Loucy (cell line): ENCODE measurements at regions not wholly inside any gene's neighbourhood (a gene's known extent, or its start where the extent isn't known, plus 50 kb on each side); places are given as distances from the start of the nearest gene placed in this dataset.

Experiments used
- H2AFZ ChIP-seq: fragments of 200-600 bp; sonication (generic); 2 replicates; pipeline ENCODE4 v1.6.0; 2016; ENCODE audit warnings: antibody characterized with exemption, mild to moderate bottlenecking, low read length, moderate library complexity
- H3F3A ChIP-seq: fragments of 200-600 bp; 2 replicates; pipeline ENCODE4 v1.6.0; 2016; ENCODE audit warnings: antibody characterized with exemption, low read depth, mild to moderate bottlenecking
- H3K27me3 ChIP-seq: fragments of 200-600 bp; sonication (generic); 2 replicates; pipeline ENCODE4 v1.6.1; 2014; ENCODE audit warnings: low read length, mild to moderate bottlenecking; ENCODE audit not compliant: insufficient read depth, poor library complexity, severe bottlenecking
- H3K36me3 ChIP-seq: fragments of 200-600 bp; sonication (generic); 2 replicates; pipeline ENCODE4 v1.6.1; 2016; ENCODE audit warnings: low read length; ENCODE audit not compliant: insufficient read depth
- H3K4me1 ChIP-seq: fragments of 200-600 bp; sonication (generic); 2 replicates; pipeline ENCODE4 v1.5.1; 2014; ENCODE audit warnings: low read length, mild to moderate bottlenecking; ENCODE audit not compliant: insufficient read depth, poor library complexity, severe bottlenecking
- H3K4me2 ChIP-seq: fragments of 200-600 bp; sonication (generic); 2 replicates; pipeline ENCODE4 v1.6.0; 2014; ENCODE audit warnings: antibody characterized with exemption, low read length, low read depth, mild to moderate bottlenecking; ENCODE audit not compliant: poor library complexity, severe bottlenecking
- H3K4me3 ChIP-seq: fragments of 200-600 bp; sonication (generic); 2 replicates; pipeline ENCODE4 v1.5.1; 2014; ENCODE audit warnings: low read length, mild to moderate bottlenecking, mixed read lengths; ENCODE audit not compliant: poor library complexity, severe bottlenecking
- H3K79me2 ChIP-seq: fragments of 200-600 bp; sonication (generic); 2 replicates; pipeline ENCODE4 v1.6.1; 2014; ENCODE audit warnings: low read length; ENCODE audit not compliant: insufficient read depth
- H3K9ac ChIP-seq: fragments of 200-600 bp; sonication (generic); 2 replicates; pipeline ENCODE4 v1.6.0; 2014; ENCODE audit warnings: mild to moderate bottlenecking, low read depth, low read length, moderate library complexity; ENCODE audit not compliant: poor library complexity, severe bottlenecking
- H3K9me2 ChIP-seq: fragments of 200-600 bp; sonication (generic); replicated peaks from 2 replicates; pipeline ENCODE4 v1.6.1; 2016; ENCODE audit warnings: low read depth, low read length, mixed read lengths
- H3K9me3 ChIP-seq: fragments of 200-600 bp; sonication (generic); 2 replicates; pipeline ENCODE4 v1.6.1; 2014; ENCODE audit warnings: mild to moderate bottlenecking, antibody characterized with exemption, low read length, low read depth; ENCODE audit not compliant: insufficient read depth
- H4K20me1 ChIP-seq: fragments of 200-600 bp; sonication (generic); 2 replicates; pipeline ENCODE4 v1.6.0; 2014; ENCODE audit warnings: antibody characterized with exemption, low read length, mild to moderate bottlenecking; ENCODE audit not compliant: insufficient read depth, poor library complexity, severe bottlenecking
- EZH2phosphoT487 ChIP-seq: fragments of 200-600 bp; IDR thresholded peaks from 2 replicates; pipeline ENCODE4 v1.6.1; 2018; ENCODE audit warnings: antibody characterized with exemption, mild to moderate bottlenecking, moderate library complexity, borderline replicate concordance
- TF ChIP-seq, protein P1 (sequence below): fragments of 200-600 bp; sonication (generic); conservative IDR thresholded peaks from 2 replicates; pipeline ENCODE4 v1.5.1; 2014; ENCODE audit warnings: mild to moderate bottlenecking, antibody characterized with exemption, low read length

- Histone ChIP-seq H3K9ac (no peak overlapping the region), H3K9me2 (no peaks in the 10 kb centered on the region), H3K9me3 (no peaks in the 10 kb centered on the region), H3K36me3 (no peaks in the 10 kb centered on the region), H3K27me3 (no peaks in the 10 kb centered on the region), H3K4me3 (no peak overlapping the region), H3K79me2 (no peaks in the 10 kb centered on the region), H3K4me1 (no peaks in the 10 kb centered on the region), H3F3A (no peaks in the 10 kb centered on the region), H3K4me2 (no peak overlapping the region), H2AFZ (no peak overlapping the region), H4K20me1 (no peaks in the 10 kb centered on the region)
- TF ChIP-seq, protein P1, sequence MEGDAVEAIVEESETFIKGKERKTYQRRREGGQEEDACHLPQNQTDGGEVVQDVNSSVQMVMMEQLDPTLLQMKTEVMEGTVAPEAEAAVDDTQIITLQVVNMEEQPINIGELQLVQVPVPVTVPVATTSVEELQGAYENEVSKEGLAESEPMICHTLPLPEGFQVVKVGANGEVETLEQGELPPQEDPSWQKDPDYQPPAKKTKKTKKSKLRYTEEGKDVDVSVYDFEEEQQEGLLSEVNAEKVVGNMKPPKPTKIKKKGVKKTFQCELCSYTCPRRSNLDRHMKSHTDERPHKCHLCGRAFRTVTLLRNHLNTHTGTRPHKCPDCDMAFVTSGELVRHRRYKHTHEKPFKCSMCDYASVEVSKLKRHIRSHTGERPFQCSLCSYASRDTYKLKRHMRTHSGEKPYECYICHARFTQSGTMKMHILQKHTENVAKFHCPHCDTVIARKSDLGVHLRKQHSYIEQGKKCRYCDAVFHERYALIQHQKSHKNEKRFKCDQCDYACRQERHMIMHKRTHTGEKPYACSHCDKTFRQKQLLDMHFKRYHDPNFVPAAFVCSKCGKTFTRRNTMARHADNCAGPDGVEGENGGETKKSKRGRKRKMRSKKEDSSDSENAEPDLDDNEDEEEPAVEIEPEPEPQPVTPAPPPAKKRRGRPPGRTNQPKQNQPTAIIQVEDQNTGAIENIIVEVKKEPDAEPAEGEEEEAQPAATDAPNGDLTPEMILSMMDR = no peak
- TF ChIP-seq EZH2phosphoT487 = no peak
These were observed 233.8 kb downstream of the RHOU start for GRCh38 chr1:228968891-228969606.

DNA sequence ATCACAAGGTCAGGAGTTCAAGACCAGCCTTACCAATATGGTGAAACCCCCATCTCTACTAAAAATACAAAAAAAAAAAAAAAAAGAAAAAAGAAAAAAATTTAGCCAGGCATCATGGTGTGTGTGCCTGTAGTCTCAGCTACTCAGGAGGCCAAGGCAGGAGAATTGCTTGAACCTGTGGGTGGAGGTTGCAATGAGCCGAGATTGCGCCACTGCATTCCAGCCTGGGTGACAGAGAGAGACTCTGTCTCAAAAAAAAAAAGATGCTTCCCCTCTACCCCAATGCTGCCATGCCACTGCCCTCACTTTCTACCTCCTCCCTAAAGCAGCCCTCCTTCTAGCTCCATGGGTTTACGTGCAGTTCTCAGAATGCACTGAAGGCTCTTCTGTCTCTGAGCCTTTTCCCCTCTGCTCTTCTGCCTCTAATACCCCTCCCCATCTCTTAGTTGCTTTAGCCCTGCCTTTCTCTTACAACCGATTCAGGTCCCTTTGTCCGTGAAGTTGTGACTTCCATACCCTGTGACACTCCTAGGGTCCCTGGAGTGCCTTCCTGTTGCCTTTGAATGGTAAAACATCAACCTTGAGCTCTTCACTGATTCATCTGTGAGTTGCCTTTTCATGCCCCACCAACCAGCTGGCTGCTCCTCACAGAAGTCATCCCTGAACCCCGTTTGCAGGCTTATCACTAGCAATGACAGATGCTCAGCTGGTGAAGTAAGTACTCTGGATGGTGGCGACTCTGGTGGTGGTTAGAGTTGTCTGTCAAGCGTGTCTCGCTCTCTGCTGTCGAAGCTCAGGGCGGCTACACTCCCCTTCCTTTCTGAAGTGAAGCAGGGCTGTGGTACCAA, 234.9 kb downstream of the RHOU start:
- no peak overlapping the region for H3K4me2 ChIP-seq
- H3K9ac ChIP-seq = no peak overlapping the region
- H3K4me3 ChIP-seq = no peak overlapping the region
- no peaks in the 10 kb centered on the region for H3K9me3 ChIP-seq
- H3K9me2 ChIP-seq = no peaks in the 10 kb centered on the region
- H3F3A ChIP-seq = no peaks in the 10 kb centered on the region
- no peaks in the 10 kb centered on the region for H3K27me3 ChIP-seq
- no peaks in the 10 kb centered on the region for H3K4me1 ChIP-seq
- no peak for TF ChIP-seq EZH2phosphoT487
- TF ChIP-seq, protein P1 = no peak
- no peaks in the 10 kb centered on the region for H4K20me1 ChIP-seq
- H3K36me3 ChIP-seq = no peaks in the 10 kb centered on the region
- no peak overlapping the region for H2AFZ ChIP-seq
- no peaks in the 10 kb centered on the region for H3K79me2 ChIP-seq

GRCh38 chr1:228972576-228972975, 237.3 kb downstream of the RHOU start:
- H4K20me1 ChIP-seq = no peaks in the 10 kb centered on the region
- H3K9me3 ChIP-seq = no peaks in the 10 kb centered on the region
- H3K27me3 ChIP-seq = no peaks in the 10 kb centered on the region
- 0 out of 2 replicates have a peak overlapping the region, but pooled peaks have one; percentile 3 for H2AFZ ChIP-seq
- H3K4me3 ChIP-seq = no peak overlapping the region
- TF ChIP-seq, protein P1 = no peak
- TF ChIP-seq EZH2phosphoT487 = no peak
- no peak overlapping the region for H3K9ac ChIP-seq
- no peaks in the 10 kb centered on the region for H3K79me2 ChIP-seq
- no peak overlapping the region for H3K4me2 ChIP-seq
- no peaks in the 10 kb centered on the region for H3K36me3 ChIP-seq
- H3F3A ChIP-seq = no peaks in the 10 kb centered on the region
- H3K4me1 ChIP-seq = no peaks in the 10 kb centered on the region
- no peaks in the 10 kb centered on the region for H3K9me2 ChIP-seq
